SH-SY5Y (cell line): ENCODE measurements at regions not wholly inside any gene's neighbourhood (a gene's known extent, or its start where the extent isn't known, plus 50 kb on each side); places are given as distances from the start of the nearest gene placed in this dataset.

ENCODE experiments used
- GATA2 ChIP-seq: IDR thresholded peaks from 2 replicates; pipeline ENCODE4 v1.6.1; 2011; ENCODE audit warnings: mild to moderate bottlenecking, low read depth, low read length
- GATA3 ChIP-seq: IDR thresholded peaks from 2 replicates; pipeline ENCODE4 v1.6.1; 2011; ENCODE audit warnings: low read depth, mild to moderate bottlenecking, low read length, moderate library complexity

DNA sequence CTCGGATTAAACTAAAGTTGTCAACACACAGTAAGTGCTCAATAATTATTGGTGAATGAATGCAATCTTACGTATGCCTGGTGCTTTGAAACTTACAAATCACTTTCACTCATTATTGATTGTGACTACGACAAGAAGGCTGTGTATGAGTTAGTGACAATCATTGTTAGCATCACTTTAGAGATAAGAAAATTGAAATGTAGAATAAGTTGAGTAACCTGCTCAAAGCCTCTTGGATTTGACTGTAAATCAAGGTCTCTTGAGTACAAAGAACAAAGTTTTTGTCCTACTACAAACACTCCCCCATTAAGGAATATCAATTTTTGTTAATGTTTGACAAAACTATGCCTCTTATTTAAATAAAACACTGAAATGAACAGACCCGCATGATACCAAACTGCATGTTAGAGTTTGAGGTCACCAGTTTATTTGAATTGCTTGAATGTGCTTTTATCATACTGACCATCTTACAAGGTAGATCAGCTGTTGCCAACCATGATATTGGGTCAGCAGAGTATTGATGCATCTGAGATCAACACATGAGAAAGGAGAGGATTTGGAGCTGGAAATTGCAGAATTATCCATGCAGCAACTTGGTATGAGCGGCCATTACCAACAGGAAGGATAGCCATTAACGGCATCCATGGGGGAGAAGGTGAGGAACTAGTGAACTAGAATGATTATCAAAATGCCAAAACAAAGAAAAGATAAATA is 142.1 kb downstream of the IRS1 start:
- TF ChIP-seq GATA3 (no peak), GATA2 (no peak)
